ENCODE measurements at regions not wholly inside any gene's neighbourhood (a gene's known extent, or its start where the extent isn't known, plus 50 kb on each side); places are given as distances from the start of the nearest gene placed in this dataset.

DNA sequence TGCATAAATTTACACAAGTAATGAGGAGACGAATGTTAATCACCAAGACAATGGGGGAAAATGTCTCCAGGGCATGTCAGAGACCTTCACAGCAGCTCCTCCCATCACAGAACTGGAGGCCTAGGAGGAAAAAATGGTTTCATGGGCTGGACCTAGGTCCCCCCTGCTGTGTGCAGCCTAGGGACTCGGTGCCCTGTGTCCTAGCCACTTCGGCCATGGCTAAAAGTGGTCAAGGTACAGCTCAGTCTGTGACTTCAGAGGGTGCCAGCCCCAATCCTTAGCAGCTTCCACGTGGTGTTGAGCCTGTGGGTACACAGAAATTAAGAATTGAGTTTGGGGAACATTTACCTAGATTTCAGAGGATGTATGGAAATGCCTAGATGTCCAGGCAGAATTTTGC lies 152.2 kb upstream of the KCNJ3 start:
- Histone ChIP-seq H3F3A (ENCODE audit: insufficient read depth) (no peaks in the 10 kb centered on the region), H3K9me2 (replicated peaks; ENCODE audit: insufficient read depth, low read length) (no peaks in the 10 kb centered on the region), H2AFZ (ENCODE audit: low read depth, low read length, severe bottlenecking) (no peak overlapping the region), H3K27ac (ENCODE audit: low read depth, low read length) (no peak overlapping the region), H3K36me3 (ENCODE audit: low read length) (no peaks in the 10 kb centered on the region), H3K4me2 (ENCODE audit: low read depth, low read length, poor library complexity, severe bottlenecking) (no peak overlapping the region), H3K9ac (ENCODE audit: low read length) (no peak overlapping the region), H3K79me2 (ENCODE audit: insufficient read depth, low read length) (no peaks in the 10 kb centered on the region), H3K27me3 (ENCODE audit: low read length) (no peaks in the 10 kb centered on the region), H3K4me3 (ENCODE audit: insufficient read depth, low read length, poor library complexity, severe bottlenecking) (no peak overlapping the region), H3K9me3 (ENCODE audit: insufficient read depth, low read length) (no peaks in the 10 kb centered on the region), H4K20me1 (ENCODE audit: low read depth, low read length) (no peaks in the 10 kb centered on the region)
- no peak for TF ChIP-seq EZH2phosphoT487 (conservative IDR thresholded peaks at IDR 0.05; ENCODE audit: low read length)
- TF ChIP-seq, protein P1, sequence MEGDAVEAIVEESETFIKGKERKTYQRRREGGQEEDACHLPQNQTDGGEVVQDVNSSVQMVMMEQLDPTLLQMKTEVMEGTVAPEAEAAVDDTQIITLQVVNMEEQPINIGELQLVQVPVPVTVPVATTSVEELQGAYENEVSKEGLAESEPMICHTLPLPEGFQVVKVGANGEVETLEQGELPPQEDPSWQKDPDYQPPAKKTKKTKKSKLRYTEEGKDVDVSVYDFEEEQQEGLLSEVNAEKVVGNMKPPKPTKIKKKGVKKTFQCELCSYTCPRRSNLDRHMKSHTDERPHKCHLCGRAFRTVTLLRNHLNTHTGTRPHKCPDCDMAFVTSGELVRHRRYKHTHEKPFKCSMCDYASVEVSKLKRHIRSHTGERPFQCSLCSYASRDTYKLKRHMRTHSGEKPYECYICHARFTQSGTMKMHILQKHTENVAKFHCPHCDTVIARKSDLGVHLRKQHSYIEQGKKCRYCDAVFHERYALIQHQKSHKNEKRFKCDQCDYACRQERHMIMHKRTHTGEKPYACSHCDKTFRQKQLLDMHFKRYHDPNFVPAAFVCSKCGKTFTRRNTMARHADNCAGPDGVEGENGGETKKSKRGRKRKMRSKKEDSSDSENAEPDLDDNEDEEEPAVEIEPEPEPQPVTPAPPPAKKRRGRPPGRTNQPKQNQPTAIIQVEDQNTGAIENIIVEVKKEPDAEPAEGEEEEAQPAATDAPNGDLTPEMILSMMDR (IDR thresholded peaks at IDR 0.05; ENCODE audit: insufficient read depth, low read length, poor library complexity, severe bottlenecking) = no peak

DNA sequence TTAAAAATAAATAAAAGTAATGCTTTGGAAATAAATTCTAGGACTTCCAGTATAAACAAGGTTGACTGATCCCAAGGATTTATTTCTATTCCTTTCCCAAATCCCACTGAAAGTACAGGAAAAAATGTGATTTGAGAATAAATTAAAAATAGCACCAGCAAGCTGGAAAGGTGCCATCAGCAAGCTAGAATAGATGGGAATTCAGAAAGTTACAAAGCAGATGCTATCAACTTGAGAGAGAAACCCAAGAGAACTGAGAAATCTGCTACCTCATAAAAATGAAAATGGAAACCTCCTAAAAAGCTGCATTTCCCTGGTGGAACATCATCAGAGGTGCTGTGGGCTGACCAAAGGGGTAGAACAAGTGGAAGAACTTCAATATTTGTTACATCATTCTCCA lies 148.6 kb upstream of the KCNJ3 start:
- Histone ChIP-seq H4K20me1 (ENCODE audit: low read depth, low read length) (no peaks in the 10 kb centered on the region), H3K4me2 (ENCODE audit: low read depth, low read length, poor library complexity, severe bottlenecking) (no peak overlapping the region), H3K4me3 (ENCODE audit: insufficient read depth, low read length, poor library complexity, severe bottlenecking) (no peak overlapping the region), H3K9me2 (replicated peaks; ENCODE audit: insufficient read depth, low read length) (no peaks in the 10 kb centered on the region), H3K79me2 (ENCODE audit: insufficient read depth, low read length) (no peaks in the 10 kb centered on the region), H3K9ac (ENCODE audit: low read length) (no peak overlapping the region), H3F3A (ENCODE audit: insufficient read depth) (no peaks in the 10 kb centered on the region), H3K27ac (ENCODE audit: low read depth, low read length) (no peak overlapping the region), H3K36me3 (ENCODE audit: low read length) (no peaks in the 10 kb centered on the region), H3K9me3 (ENCODE audit: insufficient read depth, low read length) (no peaks in the 10 kb centered on the region), H2AFZ (ENCODE audit: low read depth, low read length, severe bottlenecking) (no peak overlapping the region), H3K27me3 (ENCODE audit: low read length) (no peaks in the 10 kb centered on the region)
- TF ChIP-seq, protein P1 (IDR thresholded peaks at IDR 0.05; ENCODE audit: insufficient read depth, low read length, poor library complexity, severe bottlenecking) = no peak
- TF ChIP-seq EZH2phosphoT487 (conservative IDR thresholded peaks at IDR 0.05; ENCODE audit: low read length) = no peak

DNA sequence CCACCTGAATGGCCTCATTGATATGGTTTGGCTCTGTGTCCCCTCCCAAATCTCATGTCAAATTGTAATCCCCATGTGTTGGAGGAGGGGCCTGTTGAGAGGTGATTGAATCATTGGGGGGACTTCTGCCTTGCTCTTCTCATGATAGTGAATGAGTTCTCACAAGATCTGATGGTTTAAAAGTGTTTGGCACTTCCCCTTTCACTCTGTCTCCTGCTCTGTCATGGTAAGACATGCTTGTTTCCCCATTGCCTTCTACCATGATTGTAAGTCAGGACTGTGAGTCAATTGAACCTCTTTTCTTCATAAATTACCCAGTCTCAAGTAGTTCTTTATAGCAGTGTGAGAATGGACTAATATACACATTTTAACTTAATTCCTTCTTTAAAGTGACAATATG lies 146.8 kb upstream of the KCNJ3 start:
- no peak overlapping the region for H3K9ac ChIP-seq (ENCODE audit: low read length)
- no peaks in the 10 kb centered on the region for H3K36me3 ChIP-seq (ENCODE audit: low read length)
- no peak overlapping the region for H3K27ac ChIP-seq (ENCODE audit: low read depth, low read length)
- H3K27me3 ChIP-seq (ENCODE audit: low read length) = no peaks in the 10 kb centered on the region
- no peaks in the 10 kb centered on the region for H3K79me2 ChIP-seq (ENCODE audit: insufficient read depth, low read length)
- no peaks in the 10 kb centered on the region for H3K9me2 ChIP-seq (replicated peaks; ENCODE audit: insufficient read depth, low read length)
- no peak overlapping the region for H3K4me3 ChIP-seq (ENCODE audit: insufficient read depth, low read length, poor library complexity, severe bottlenecking)
- TF ChIP-seq, protein P1 (IDR thresholded peaks at IDR 0.05; ENCODE audit: insufficient read depth, low read length, poor library complexity, severe bottlenecking) = no peak
- no peak for TF ChIP-seq EZH2phosphoT487 (conservative IDR thresholded peaks at IDR 0.05; ENCODE audit: low read length)
- H4K20me1 ChIP-seq (ENCODE audit: low read depth, low read length) = no peaks in the 10 kb centered on the region
- H3K9me3 ChIP-seq (ENCODE audit: insufficient read depth, low read length) = no peaks in the 10 kb centered on the region
- H3F3A ChIP-seq (ENCODE audit: insufficient read depth) = no peaks in the 10 kb centered on the region
- H2AFZ ChIP-seq (ENCODE audit: low read depth, low read length, severe bottlenecking) = no peak overlapping the region
- H3K4me2 ChIP-seq (ENCODE audit: low read depth, low read length, poor library complexity, severe bottlenecking) = no peak overlapping the region

DNA sequence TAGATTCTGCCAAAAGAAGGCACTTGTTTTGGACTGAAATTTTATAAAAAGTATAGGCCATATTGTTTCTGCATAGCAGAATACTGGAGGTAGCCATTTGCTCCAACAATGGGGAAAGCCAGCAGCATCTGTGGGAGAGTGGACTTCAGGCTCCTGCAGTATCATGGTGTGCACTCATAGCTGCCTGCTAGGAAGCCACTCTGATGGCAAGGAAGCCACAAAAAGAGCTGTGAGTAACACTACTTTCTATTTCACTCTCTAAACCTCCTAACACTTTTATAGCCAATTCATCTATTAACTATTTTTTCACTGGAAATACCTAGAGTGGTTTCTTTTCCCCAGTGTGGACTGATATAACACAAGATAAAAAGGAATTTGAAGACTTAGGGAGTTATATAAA lies 144.4 kb upstream of the KCNJ3 start:
- Histone ChIP-seq H3K4me2 (ENCODE audit: low read depth, low read length, poor library complexity, severe bottlenecking) (no peak overlapping the region), H4K20me1 (ENCODE audit: low read depth, low read length) (no peaks in the 10 kb centered on the region), H3K79me2 (ENCODE audit: insufficient read depth, low read length) (no peaks in the 10 kb centered on the region), H3K4me3 (ENCODE audit: insufficient read depth, low read length, poor library complexity, severe bottlenecking) (no peak overlapping the region), H3K27me3 (ENCODE audit: low read length) (no peaks in the 10 kb centered on the region), H2AFZ (ENCODE audit: low read depth, low read length, severe bottlenecking) (no peak overlapping the region), H3F3A (ENCODE audit: insufficient read depth) (no peaks in the 10 kb centered on the region), H3K36me3 (ENCODE audit: low read length) (no peaks in the 10 kb centered on the region), H3K9ac (ENCODE audit: low read length) (no peak overlapping the region), H3K9me3 (ENCODE audit: insufficient read depth, low read length) (no peaks in the 10 kb centered on the region), H3K9me2 (replicated peaks; ENCODE audit: insufficient read depth, low read length) (no peaks in the 10 kb centered on the region), H3K27ac (ENCODE audit: low read depth, low read length) (no peak overlapping the region)
- no peak for TF ChIP-seq EZH2phosphoT487 (conservative IDR thresholded peaks at IDR 0.05; ENCODE audit: low read length)
- TF ChIP-seq, protein P1 (IDR thresholded peaks at IDR 0.05; ENCODE audit: insufficient read depth, low read length, poor library complexity, severe bottlenecking) = no peak
